HG02973 (cell line): ENCODE measurements at regions not wholly inside any gene's neighbourhood (a gene's known extent, or its start where the extent isn't known, plus 50 kb on each side); places are given as distances from the start of the nearest gene placed in this dataset.

Experiments used
- ATAC-seq: cut with Tn5 transposase; IDR thresholded peaks from one replicate; pipeline ENCODE4 v1.9.1; 2021; ENCODE audit warnings: moderate library complexity; ENCODE audit not compliant: unreplicated experiment

DNA sequence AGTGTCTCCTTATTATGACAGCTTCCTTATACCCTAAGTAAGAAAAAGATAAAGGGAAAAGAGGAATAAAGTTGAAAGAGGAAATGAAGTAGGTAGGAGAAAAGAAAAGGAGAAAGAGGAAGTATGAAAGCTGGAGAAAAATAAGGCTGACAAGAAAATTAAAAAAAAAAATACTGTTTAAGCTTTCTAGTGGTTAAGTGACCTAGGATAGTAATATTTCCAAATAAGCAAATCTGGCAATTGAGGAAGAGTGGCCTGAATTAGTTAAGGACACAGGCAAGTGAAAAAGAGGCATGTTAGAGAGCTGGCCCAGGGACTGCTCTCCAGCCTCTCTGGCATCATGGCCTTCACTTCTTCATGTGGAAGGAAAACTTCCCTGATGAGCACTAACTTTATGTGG, 76.5 kb upstream of the ADGRF1 start:
- ATAC-seq: no peak

GRCh38 chr6:47117314-47117713, 75.2 kb upstream of the ADGRF1 start:
- ATAC-seq: no peak

- ATAC-seq: no peak
Observed at GRCh38 chr6:47116606-47117005, 74.5 kb upstream of the ADGRF1 start.

GRCh38 chr6:47116086-47116485, 74.0 kb upstream of the ADGRF1 start:
- no peak for ATAC-seq

- no peak for ATAC-seq
Observed at GRCh38 chr6:47114460-47114859, 72.3 kb upstream of the ADGRF1 start.

GRCh38 chr6:47112317-47112716, 70.2 kb upstream of the ADGRF1 start:
- no peak for ATAC-seq

DNA sequence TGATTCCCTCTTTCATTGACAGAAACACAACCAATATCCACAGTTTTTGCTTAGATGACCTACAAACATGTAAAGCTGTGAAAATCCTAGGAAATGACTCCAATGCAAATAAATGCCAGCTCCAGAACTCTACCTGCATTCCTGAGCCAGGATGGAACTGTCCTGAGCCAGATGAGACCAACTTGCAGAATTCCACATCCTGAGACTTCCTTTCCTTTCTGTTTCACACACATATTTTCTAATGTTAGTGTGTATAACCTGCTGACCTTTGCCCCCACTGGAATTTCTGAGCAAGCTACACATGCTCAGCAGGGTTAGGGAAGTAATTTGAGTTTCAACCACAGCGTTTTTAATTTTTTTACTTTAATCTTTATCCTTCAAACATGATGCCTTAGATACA, 69.6 kb upstream of the ADGRF1 start:
- ATAC-seq: no peak

GRCh38 chr6:47109281-47109680, 67.1 kb upstream of the ADGRF1 start:
- ATAC-seq: no peak

GRCh38 chr6:47106721-47107197, 64.6 kb upstream of the ADGRF1 start:
- ATAC-seq: no peak

DNA sequence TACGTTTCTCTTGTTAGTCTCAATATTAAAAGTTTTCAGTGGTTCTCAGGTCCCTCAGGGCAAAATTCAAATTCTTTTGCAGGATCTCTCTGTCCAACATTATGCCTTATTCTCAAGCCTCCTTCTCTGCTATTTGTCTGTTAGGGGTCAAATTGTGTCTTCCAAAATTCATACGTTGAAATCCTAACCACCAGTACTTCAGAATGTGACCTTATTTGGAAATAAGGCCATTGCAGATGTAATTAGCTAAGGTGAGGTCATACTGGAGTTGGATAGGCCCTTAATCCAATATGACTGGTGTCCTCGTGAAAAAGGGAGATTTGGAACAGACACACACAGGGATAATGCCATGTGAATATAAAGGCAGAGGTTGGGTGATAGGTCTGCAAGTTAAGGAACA, 64.1 kb upstream of the ADGRF1 start:
- ATAC-seq: no peak

DNA sequence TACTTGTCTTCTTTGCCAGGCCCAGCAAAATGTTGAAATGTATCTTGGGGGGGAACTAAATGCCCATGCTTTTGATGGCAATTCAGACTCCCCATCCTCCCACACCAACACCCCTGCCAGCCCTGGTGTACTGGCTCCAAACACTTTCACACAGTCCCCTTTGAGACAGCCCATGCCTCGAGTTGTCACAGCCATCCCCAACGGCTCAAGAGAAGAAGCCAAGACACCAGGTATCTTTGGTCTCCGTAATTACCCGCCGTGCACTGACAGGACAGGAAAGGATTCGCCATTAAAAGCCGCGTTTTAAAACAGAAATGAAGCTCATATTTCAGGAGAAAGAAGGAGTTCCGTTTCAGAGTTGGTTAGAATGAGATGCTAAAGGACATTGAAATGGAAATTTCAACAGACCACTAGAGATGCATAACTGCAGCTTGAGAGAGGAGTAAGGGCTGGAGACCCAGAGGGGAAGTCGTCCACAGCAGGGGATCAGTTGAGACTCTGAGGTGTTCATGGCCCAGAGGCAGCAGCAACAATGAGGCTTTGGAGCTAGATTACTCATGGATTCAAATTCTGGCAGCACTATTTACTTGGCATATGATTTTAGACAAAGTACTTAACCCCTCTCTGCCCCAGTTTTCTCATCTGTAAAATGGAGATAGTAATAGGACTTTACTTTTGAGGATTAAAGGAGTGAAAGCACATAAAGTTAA, 63.5 kb upstream of the ADGRF1 start:
- ATAC-seq: no peak

GRCh38 chr6:47103931-47104330, 61.8 kb upstream of the ADGRF1 start:
- ATAC-seq: no peak

GRCh38 chr6:47102331-47102730, 60.2 kb upstream of the ADGRF1 start:
- ATAC-seq: no peak

DNA sequence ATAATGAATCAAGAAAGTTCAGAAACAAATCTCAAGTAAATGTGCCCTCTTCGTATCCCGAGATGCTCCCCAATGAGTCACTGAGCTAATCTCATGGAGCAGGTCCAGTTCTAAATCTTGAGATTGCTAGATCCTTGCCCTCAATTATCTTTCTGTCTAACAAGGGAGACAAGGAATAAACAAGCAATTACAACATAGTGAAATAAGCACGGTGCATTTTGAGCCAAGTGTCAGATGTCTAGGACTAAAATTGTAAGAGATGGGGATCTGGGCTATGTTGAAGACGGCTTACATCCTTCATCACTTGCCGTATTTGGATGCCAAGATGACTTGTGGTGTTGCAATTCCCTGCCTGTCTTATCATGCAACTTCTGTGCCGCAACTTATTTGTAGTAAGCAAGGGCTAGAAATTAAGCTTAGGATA, 56.5 kb upstream of the ADGRF1 start:
- ATAC-seq: no peak

GRCh38 chr6:47097092-47097945, 55.2 kb upstream of the ADGRF1 start:
- peak; percentile 92 for ATAC-seq

DNA sequence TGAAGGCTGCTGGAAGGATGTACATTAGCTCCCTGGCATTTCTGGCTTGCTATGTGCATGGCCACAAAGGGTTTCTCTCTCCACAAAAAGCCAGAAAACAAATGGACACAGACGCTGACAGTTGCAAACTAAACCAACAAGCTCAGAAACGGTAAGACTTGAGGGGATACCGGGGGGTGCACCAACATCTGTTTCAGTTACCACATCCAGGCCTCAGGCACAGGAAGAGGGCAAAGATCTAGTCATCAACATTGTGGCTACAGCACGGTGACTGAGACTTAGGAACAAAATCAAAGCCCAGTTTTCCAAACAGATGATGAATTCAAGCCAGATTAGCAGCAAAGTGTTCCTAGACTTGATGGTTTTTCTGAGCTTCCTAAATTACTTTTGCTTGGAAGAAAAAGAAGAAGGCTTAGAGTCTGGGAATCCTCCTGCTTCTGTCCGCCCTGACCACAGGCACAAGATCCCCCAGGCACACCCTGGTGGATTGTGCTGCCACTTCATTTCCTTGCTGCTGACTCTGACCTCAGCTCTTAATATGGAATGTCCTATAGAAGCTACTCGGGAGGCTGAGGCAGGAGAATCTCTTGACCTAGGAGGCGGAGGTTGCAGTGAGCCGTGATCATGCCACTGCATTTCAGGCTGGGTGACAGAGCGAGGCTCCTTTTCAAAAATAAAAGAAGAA, 54.2 kb upstream of the ADGRF1 start:
- no peak for ATAC-seq

- no peak for ATAC-seq
Observed at GRCh38 chr6:47094241-47094925, 52.3 kb upstream of the ADGRF1 start.

- ATAC-seq: no peak
Observed at GRCh38 chr6:47093169-47093568, 51.0 kb upstream of the ADGRF1 start.

DNA sequence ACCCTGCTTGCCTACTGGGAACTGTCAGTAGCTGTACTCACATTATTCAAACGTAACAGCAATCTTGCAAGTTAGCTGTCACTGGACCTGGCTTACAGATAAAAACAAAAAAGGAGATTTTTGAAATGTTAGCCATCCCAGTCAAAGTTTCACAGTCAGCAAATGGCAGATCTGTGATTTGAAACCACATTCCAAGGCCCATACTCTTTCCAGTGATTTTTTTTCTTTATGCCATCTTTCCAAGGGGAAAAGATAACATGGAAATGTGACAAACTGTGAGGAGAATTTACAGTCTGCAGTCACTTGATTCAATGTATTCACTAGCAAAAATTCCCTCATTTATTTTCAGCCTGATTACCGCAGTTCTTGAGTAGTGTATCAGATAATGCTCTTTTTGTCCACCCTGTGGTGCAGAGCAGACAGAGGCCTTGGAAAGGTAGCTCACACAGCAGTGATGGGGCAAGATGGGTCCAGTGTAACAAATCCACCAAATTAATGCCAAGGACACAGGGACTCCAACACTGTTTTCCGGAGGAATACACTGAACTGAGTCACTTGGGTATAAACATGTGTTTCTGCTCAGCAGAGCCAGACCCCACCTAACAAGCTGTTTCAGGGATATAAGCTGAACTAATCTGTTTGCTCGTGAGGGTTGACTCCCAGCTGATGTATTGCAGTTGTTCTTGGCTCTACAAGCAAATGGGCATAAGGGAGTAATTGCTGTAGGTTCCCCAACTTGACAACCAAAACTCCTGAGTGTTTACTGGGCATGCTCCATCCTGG, 49.9 kb upstream of the ADGRF1 start:
- no peak for ATAC-seq
